Trophoblast cell (in vitro differentiated cells and primary cell): ENCODE measurements at regions not wholly inside any gene's neighbourhood (a gene's known extent, or its start where the extent isn't known, plus 50 kb on each side); places are given as distances from the start of the nearest gene placed in this dataset.

ENCODE experiments used
- DNase-seq, 2 donors: peaks; one replicate each; pipeline ENCODE4 v3.0.0-alpha.2; 2016
- H2AFZ ChIP-seq: 2 replicates; pipeline ENCODE4 v1.6.1; 2013; ENCODE audit warnings: low read length, moderate library complexity, mild to moderate bottlenecking; ENCODE audit not compliant: insufficient read depth, poor library complexity
- H2AK5ac ChIP-seq: 2 replicates; pipeline ENCODE4 v1.6.1; 2013; ENCODE audit warnings: mild to moderate bottlenecking, low read length
- H2BK120ac ChIP-seq: 2 replicates; pipeline ENCODE4 v1.6.1; 2013; ENCODE audit warnings: low read length, mild to moderate bottlenecking, moderate library complexity; ENCODE audit not compliant: insufficient read depth, poor library complexity
- H2BK12ac ChIP-seq: 2 replicates; pipeline ENCODE4 v1.6.1; 2013; ENCODE audit warnings: mild to moderate bottlenecking, low read length, moderate library complexity
- H2BK5ac ChIP-seq: 2 replicates; pipeline ENCODE4 v1.6.1; 2013; ENCODE audit warnings: low read length, low read depth, moderate library complexity, mild to moderate bottlenecking; ENCODE audit not compliant: poor library complexity
- H3K14ac ChIP-seq: 2 replicates; pipeline ENCODE4 v1.6.1; 2013; ENCODE audit warnings: mild to moderate bottlenecking, low read length
- H3K18ac ChIP-seq: 2 replicates; pipeline ENCODE4 v1.6.1; 2013; ENCODE audit warnings: mild to moderate bottlenecking, low read length
- H3K23ac ChIP-seq: 2 replicates; pipeline ENCODE4 v1.6.1; 2013; ENCODE audit warnings: low read length
- H3K27ac ChIP-seq: 2 replicates; pipeline ENCODE4 v1.5.1; 2013; ENCODE audit warnings: low read depth, mild to moderate bottlenecking, inconsistent platforms, low read length, moderate library complexity
- H3K27me3 ChIP-seq: 2 replicates; pipeline ENCODE4 v1.6.1; 2013; ENCODE audit warnings: inconsistent platforms, mild to moderate bottlenecking, low read length, moderate library complexity; ENCODE audit not compliant: insufficient read depth
- H3K36me3 ChIP-seq, 2 experiments: 1 replicate in 1 of 2; 2 replicates in 1 of 2; pipeline ENCODE4 v1.6.1; 2013; ENCODE audit warnings: low read length in 2 of 2, mild to moderate bottlenecking in 2 of 2, moderate library complexity in 1 of 2; ENCODE audit not compliant: insufficient read depth in 2 of 2, control insufficient read depth in 1 of 2
- H3K4ac ChIP-seq: 2 replicates; pipeline ENCODE4 v1.6.1; 2013; ENCODE audit warnings: low read depth, mild to moderate bottlenecking, low read length, moderate library complexity
- H3K4me1 ChIP-seq, 2 experiments: 1 replicate in 1 of 2; 2 replicates in 1 of 2; pipeline ENCODE4 v1.6.1; 2013; ENCODE audit warnings: low read length in 2 of 2, mild to moderate bottlenecking in 2 of 2, moderate library complexity in 1 of 2; ENCODE audit not compliant: insufficient read depth in 2 of 2, control insufficient read depth in 1 of 2
- H3K4me2 ChIP-seq: 2 replicates; pipeline ENCODE4 v1.6.1; 2013; ENCODE audit warnings: inconsistent platforms, mild to moderate bottlenecking, low read length, moderate library complexity
- H3K4me3 ChIP-seq: 2 replicates; pipeline ENCODE4 v1.5.1; 2013; ENCODE audit warnings: mild to moderate bottlenecking, low read depth, low read length, inconsistent platforms
- H3K79me1 ChIP-seq: one replicate; pipeline ENCODE4 v1.6.1; 2013; ENCODE audit warnings: low read length
- H3K79me2 ChIP-seq: 2 replicates; pipeline ENCODE4 v1.6.1; 2013; ENCODE audit warnings: low read length, mild to moderate bottlenecking; ENCODE audit not compliant: control insufficient read depth, insufficient read depth, poor library complexity
- H3K9ac ChIP-seq: 2 replicates; pipeline ENCODE4 v1.6.1; 2013; ENCODE audit warnings: mild to moderate bottlenecking, low read length
- H3K9me3 ChIP-seq: 2 replicates; pipeline ENCODE4 v1.6.1; 2013; ENCODE audit warnings: low read depth, mild to moderate bottlenecking, control low read depth, inconsistent platforms, low read length; ENCODE audit not compliant: insufficient read depth
- H4K12ac ChIP-seq: 2 replicates; pipeline ENCODE4 v1.6.1; 2013; ENCODE audit warnings: low read depth, mild to moderate bottlenecking, low read length, moderate library complexity
- H4K8ac ChIP-seq: 2 replicates; pipeline ENCODE4 v1.6.1; 2013; ENCODE audit warnings: low read depth, mild to moderate bottlenecking, low read length, moderate library complexity
- H4K91ac ChIP-seq: one replicate; pipeline ENCODE4 v1.6.1; 2013; ENCODE audit warnings: low read depth, mild to moderate bottlenecking, low read length, moderate library complexity
- WGBS: extraction: QIAGEN DNeasy Blood & Tissue Kit; methylation state at CpG from one replicate; pipeline ENCODE4 v1.1.7; 2013; ENCODE audit warnings: missing lambda C conversion rate; ENCODE audit not compliant: insufficient read length, insufficient coverage; ENCODE audit errors: extremely low coverage; 5-methylcytosine and 5-hydroxymethylcytosine counted together

DNA sequence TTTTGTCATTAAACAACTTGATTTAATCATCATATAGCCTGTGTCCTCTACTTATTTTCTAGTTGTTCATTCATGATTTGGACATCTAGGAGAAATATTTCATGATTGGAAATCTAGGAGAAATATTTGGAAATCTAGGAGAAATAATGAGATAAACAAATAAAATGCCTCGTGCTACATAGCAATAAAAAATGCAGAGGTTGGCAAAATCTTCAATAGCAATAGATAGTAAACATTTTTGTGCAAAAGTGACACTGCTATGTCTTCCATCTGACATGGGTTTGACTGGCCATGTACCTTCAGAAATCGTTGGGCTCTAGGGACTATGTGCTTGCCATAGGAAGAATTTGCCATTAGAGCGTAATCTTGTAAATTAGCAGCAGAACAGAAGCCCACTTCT, 1304.5 kb upstream of the ZEB2 start:
- H2AK5ac ChIP-seq = no peak overlapping the region
- no peaks in the 10 kb centered on the region for H3K9me3 ChIP-seq
- WGBS = no CpG with 5 or more reads among the region's 3 CpGs
- H3K79me2 ChIP-seq = no peaks in the 10 kb centered on the region
- H3K36me3 ChIP-seq = no peaks in the 10 kb centered on the region
- no peak overlapping the region for H3K18ac ChIP-seq
- no peak overlapping the region for H3K4me2 ChIP-seq
- H3K79me1 ChIP-seq = no peaks in the 10 kb centered on the region
- no peak overlapping the region for H4K91ac ChIP-seq
- no peak overlapping the region for H4K12ac ChIP-seq
- DNase-seq = no peak
- H2BK120ac ChIP-seq = no peak overlapping the region
- no peak overlapping the region for H3K23ac ChIP-seq
- no peak overlapping the region for H3K4me3 ChIP-seq
- no peak overlapping the region for H2BK12ac ChIP-seq
- H3K9ac ChIP-seq = no peak overlapping the region
- H3K4ac ChIP-seq = no peak overlapping the region
- H3K27ac ChIP-seq = no peak overlapping the region
- H3K14ac ChIP-seq = no peak overlapping the region
- no peaks in the 10 kb centered on the region for H3K4me1 ChIP-seq
- no peak overlapping the region for H2AFZ ChIP-seq
- no peak overlapping the region for H2BK5ac ChIP-seq
- H3K27me3 ChIP-seq = no peaks in the 10 kb centered on the region
- no peak overlapping the region for H4K8ac ChIP-seq

DNA sequence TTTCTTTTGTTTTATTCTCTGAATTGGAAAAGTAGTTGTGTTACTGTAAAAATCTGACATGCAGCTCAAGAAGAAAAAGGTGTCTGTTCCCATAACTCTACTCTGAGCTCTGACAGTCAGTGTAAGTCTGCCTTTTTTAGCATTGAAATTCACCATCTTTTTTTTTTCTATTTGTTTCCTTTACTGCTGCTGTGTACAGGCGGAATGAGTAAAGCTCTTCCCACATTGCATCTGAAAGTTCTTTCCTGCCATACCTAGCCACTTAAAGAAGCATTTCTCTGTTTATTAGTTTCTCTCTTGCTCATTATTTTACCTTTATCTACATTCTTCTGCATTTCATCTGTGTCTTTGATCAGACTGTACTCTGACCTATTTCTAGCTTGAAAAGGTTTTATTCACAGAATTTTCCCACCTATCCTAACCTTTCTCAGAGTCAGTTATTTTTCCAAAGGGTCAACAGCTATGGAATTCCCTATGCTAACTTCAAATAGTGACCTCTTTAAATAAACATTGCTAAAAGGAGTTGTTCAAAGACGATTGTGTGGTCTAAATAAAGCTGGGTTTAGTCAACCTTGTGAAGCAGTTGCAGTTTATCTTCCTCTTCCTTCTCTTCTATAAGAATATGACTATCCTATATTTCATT, 1303.1 kb upstream of the ZEB2 start:
- H3K27me3 ChIP-seq = no peaks in the 10 kb centered on the region
- H3K14ac ChIP-seq = no peak overlapping the region
- H4K91ac ChIP-seq = no peak overlapping the region
- H3K27ac ChIP-seq = no peak overlapping the region
- H3K9ac ChIP-seq = no peak overlapping the region
- no peaks in the 10 kb centered on the region for H3K36me3 ChIP-seq
- no peak for DNase-seq
- no peak overlapping the region for H3K23ac ChIP-seq
- no peak overlapping the region for H3K18ac ChIP-seq
- H3K4me1 ChIP-seq = no peaks in the 10 kb centered on the region
- no CpG with 5 or more reads among the region's 2 CpGs for WGBS
- H3K79me2 ChIP-seq = no peaks in the 10 kb centered on the region
- H4K12ac ChIP-seq = no peak overlapping the region
- H2AK5ac ChIP-seq = no peak overlapping the region
- no peak overlapping the region for H4K8ac ChIP-seq
- no peak overlapping the region for H3K4me2 ChIP-seq
- H2BK5ac ChIP-seq = no peak overlapping the region
- H3K4me3 ChIP-seq = no peak overlapping the region
- H3K79me1 ChIP-seq = no peaks in the 10 kb centered on the region
- H3K9me3 ChIP-seq = no peaks in the 10 kb centered on the region
- H2BK12ac ChIP-seq = no peak overlapping the region
- H3K4ac ChIP-seq = no peak overlapping the region
- H2AFZ ChIP-seq = no peak overlapping the region
- no peak overlapping the region for H2BK120ac ChIP-seq

DNA sequence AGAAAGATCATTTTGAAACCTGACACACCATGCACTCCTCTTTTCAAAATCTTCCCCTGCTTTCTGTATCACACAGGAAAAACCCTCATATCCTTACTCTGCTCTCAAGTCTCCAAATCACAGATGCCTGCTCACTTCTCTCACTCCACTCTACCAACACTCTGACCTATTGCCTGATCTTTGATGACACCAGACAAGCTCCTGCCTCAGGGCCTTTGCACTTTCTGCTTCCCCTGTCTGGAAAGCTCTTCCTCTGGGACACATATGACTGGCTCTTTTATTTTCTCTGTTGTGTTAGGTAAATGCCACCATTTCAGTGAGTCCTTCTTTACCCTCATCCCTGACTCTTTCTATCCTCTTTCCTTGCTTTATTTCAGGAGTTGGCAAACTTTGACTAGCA, 1300.7 kb upstream of the ZEB2 start:
- no peak for DNase-seq
- no peak overlapping the region for H3K27ac ChIP-seq
- H3K4me3 ChIP-seq = no peak overlapping the region
- H2BK5ac ChIP-seq = no peak overlapping the region
- no peak overlapping the region for H3K4ac ChIP-seq
- H3K23ac ChIP-seq = no peak overlapping the region
- no peak overlapping the region for H2AK5ac ChIP-seq
- no peaks in the 10 kb centered on the region for H3K36me3 ChIP-seq
- no peaks in the 10 kb centered on the region for H3K4me1 ChIP-seq
- H3K14ac ChIP-seq = no peak overlapping the region
- no peaks in the 10 kb centered on the region for H3K27me3 ChIP-seq
- no peak overlapping the region for H2BK12ac ChIP-seq
- H4K8ac ChIP-seq = no peak overlapping the region
- no peak overlapping the region for H2BK120ac ChIP-seq
- no peak overlapping the region for H4K91ac ChIP-seq
- H3K79me1 ChIP-seq = no peaks in the 10 kb centered on the region
- H3K4me2 ChIP-seq = no peak overlapping the region
- no peak overlapping the region for H4K12ac ChIP-seq
- H3K18ac ChIP-seq = no peak overlapping the region
- H3K9ac ChIP-seq = no peak overlapping the region
- no peaks in the 10 kb centered on the region for H3K79me2 ChIP-seq
- H3K9me3 ChIP-seq = no peaks in the 10 kb centered on the region
- H2AFZ ChIP-seq = no peak overlapping the region

DNA sequence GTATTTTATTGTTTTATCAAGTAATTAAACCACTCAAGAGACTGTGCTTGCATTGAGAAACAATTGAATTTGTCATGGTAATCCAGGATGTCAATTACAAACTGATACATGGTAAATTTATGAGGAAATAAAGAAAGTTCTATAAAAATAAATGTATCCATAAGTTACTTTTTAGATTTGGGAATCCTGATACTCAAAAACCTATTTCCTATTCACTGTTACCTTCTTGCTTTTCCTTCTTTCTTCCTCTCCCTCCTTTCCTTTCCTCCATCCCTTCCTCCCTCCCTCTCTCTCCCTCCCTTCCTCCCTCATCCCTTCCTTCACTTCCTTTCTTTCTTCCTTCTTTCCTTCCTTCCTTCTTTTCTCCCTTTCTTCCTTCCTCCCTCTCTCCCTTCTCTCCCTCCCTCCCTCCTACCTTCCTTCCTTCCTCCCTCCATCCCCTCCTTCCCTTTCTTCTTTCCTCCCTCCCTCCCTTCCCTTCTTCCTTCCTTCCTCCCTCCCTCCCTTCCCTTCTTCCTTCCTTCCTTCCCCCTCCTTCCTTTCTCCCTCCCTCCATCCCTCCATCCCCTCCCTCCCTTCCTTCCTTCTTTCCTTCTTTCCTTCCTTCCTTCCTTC, 1299.1 kb upstream of the ZEB2 start:
- Histone ChIP-seq H2BK5ac (no peak overlapping the region), H3K27me3 (no peaks in the 10 kb centered on the region), H4K12ac (no peak overlapping the region), H4K91ac (no peak overlapping the region), H3K14ac (no peak overlapping the region), H4K8ac (no peak overlapping the region), H3K27ac (no peak overlapping the region), H2AK5ac (no peak overlapping the region), H3K9ac (no peak overlapping the region), H3K18ac (no peak overlapping the region), H2AFZ (no peak overlapping the region), H2BK12ac (no peak overlapping the region), H3K9me3 (no peaks in the 10 kb centered on the region), H3K36me3 (no peaks in the 10 kb centered on the region), H2BK120ac (no peak overlapping the region), H3K79me1 (no peaks in the 10 kb centered on the region), H3K79me2 (no peaks in the 10 kb centered on the region), H3K4me1 (peaks cover 2% of the 10 kb centered on the region in 2 experiments), H3K23ac (no peak overlapping the region), H3K4ac (no peak overlapping the region), H3K4me3 (no peak overlapping the region), H3K4me2 (no peak overlapping the region)
- no peak for DNase-seq
